ENCODE measurements at regions not wholly inside any gene's neighbourhood (a gene's known extent, or its start where the extent isn't known, plus 50 kb on each side); places are given as distances from the start of the nearest gene placed in this dataset.

DNA sequence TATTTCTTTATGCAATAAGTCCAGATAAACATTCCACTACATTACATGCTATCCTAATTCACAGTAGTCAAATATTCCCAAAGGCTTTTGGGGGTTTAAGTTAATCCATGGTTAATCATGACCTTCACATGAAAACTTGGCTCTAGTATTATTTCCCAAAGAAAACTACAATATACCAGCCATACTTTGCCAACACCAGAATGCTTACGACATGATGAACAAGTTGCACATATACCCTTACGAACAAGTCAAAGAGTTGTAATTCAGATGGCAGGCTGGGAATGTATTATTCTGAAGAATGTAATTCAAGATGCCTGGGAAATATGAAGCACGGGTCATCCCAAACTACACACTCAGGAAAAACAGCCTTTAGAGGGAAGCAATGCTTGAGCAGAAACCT, 499.6 kb downstream of the PPARGC1A start:
- no peak for DNase-seq

DNA sequence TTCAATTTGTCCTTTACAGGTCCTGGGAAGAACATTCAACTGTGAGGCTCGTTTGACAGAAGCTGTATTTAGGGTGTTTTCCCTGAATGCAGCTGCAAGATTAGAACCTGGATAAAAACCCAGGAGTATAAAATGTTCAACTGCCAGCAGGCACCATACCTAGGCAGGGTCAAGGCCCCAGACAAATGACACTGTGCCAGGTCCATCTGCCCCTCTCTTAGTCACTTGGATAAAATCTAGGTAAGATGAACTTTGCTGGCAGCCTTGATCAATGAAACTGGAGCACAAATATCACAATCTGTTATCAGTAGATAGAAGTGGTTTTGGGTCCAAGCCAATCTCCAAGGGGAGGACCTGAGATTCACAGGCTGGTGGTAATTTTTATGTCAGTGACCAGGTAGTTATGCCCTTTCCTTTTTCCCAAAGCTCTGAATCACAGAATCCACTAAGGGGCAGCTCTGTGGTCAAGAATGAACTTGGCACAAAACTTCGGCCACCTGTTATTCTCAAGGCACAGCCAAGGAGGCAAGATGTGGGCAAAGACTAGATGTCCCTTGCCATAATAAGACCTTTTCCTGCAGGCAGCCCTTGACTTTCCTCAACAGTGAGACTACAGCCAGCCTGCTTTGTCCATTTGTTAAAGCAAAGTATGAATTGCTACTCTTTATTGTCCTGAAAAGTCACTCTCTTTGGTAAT, 501.0 kb downstream of the PPARGC1A start:
- no peak for DNase-seq

DNA sequence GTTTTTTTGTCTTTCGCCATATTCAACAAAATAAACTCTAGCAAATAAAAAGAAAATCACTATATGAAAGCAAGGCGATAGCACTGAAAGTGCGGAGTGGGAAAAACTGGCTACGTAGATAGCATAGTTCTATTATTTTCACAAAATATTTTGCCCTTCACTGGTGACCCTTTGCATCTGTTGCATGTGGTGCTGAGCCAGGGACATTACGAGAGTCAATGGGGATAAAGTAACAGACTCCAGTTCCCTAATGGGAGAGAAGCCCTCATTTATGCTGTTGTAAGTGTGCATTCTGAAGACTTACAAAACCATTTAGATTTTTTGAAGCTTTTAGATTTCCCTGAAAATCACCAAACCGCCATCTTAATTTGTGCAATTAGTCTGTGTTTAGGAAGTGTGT, 501.6 kb downstream of the PPARGC1A start:
- no peak for DNase-seq

DNA sequence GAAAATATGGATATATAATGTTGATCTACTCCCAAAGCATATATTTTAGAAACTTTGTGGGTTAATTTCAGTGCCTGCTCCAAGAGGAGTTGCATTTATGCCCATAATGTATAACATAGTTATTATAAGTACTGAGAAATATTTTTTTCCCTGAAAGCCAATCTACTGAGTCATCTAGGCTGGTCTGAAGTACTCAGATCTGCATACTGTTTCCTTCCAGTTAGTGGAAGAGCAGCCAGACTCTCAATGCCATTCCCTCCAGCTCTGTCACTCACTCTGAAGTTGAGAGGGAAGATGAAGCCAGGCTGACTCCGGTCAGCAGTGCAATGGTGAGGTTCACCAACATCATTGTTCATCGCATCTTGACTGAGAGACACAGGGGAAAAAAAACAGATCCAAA, 505.1 kb downstream of the PPARGC1A start:
- DNase-seq = no peak

DNA sequence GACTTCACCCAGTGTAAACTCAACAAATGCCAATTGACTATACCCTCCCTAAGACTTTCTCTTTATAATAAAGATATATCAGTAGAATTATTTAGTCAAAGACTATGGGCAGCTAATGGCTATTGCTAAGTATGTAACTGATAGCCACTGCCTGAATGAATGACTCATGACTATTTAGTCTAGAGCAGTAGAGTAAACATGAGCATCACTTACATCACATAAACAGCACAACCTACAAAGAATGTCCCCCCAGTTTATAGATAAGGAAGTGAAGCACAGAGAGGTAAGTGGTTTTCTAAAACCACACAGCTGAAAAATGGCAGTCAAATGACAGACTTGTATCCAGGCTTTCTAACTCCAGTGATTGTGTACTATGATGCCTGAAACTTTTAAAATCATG, 507.0 kb downstream of the PPARGC1A start:
- no peak for DNase-seq

DNA sequence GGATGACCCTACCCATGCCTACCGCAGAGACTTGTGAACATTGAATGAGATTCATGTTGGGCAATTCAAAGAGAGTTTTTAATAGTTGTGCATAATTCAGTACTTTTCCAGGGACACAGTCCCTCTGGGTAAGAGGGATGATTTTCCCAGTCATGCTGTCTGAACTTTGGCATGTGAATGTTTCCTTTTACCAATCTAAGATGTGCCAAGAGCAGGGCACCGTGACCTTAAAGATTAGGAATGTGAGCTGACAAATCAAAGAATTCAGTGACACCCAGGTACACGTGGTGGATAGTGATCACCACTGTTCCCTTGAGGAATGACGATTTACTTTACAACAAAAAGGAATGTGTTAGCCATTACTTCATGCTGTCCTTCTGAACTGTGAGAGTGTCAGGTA, 515.6 kb downstream of the PPARGC1A start:
- no peak for DNase-seq

DNA sequence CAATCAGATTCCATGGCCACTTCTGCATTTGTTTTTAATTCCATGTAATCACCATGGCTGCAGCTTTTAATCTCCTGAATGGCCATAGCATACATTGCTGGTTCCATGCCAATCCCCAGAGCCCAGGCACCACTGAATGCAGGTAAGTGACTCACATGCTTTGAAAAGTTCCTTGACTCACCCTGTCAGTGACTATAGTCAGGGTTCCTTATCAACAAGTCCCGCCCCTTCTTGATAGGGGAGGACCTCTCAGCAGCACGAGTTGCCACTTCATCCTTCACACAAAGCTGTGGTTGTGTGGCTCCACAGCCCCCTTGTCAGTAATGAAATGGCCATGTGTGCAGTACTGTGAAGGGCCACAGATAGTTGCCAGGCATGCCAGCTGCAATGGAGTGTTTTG, 516.6 kb downstream of the PPARGC1A start:
- DNase-seq = no peak

DNA sequence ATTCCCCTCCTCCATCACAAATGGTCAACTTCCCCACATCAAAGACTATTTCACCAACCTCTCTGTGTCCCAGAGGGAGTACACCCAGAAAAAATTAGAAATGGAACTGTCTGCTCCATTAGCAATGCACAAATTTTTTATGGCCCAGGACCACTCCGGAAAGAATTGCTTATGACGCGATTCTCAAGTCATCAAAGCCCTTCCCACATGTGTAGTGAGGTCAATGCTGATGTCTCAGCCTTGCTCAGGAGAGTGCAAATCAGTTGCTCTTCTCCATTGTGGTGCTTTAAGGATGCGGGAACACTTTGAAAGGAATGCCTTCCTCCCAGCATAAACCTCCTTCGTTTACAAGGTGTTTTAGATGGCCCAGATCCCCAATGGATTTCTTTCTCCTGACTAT, 518.3 kb downstream of the PPARGC1A start:
- DNase-seq = no peak

DNA sequence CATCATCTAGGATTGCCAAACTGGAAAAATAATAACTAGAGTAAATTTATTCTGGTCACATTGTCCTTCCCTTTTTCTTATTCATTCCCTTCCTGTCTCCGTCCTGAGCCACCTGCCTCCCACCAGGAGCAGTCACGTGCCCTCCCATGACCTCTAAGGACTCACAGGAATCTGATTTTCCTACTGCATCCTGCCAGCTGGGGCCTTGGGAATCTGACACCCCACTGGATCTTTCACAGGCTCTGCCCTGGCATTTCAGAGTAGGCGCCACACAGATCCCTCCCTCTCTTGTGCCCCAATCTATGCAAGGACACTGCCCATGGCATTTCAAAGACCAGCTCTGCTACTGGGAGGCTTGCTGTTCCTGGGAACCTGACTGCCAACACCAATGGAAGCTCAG, 520.5 kb downstream of the PPARGC1A start:
- no peak for DNase-seq

DNA sequence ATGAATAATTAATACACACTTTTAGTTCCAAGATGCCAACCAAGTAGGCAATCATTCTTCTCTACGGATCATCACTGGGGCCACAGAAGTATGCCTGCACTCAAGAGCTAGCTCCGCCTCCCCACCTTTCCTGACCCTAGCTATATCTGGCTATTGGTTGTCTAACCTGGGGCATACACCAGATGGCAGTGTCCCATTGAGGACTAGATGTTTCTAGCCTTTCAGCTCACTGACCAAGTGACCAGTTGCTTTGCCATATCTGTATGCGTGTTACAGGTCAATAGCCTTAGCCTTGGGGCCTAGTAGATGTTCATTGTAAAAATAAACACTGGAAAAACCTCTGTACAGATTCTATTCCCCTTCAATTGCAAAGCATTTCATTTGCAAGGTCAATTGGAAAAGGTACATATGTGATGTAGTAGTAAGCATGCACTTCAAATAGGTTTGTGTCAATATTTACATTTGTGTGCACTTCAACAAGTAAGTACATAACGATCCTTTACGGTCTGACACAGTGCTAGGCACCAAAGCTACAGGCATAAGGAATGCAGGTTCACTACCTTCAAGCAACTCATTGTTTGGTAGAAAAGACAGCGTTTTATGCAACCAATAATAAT, 521.7 kb downstream of the PPARGC1A start:
- DNase-seq = peak in 1 of 2 donors; percentile 10

DNA sequence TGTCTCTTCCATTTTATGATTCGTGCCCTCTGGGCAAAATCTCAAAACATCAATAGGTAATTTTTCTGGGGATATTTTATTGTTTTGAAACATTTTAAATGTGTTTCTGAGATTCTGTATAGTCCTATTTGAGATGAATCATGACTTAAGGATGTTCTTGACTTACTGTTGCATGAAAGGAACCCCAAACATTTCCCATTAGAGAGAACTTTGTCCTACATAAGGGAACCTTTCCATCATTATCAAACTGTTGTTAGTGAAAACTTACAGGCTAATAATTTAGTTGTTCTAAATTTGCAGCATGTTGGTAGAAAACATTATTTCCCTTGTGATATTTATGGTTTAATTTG, 523.3 kb downstream of the PPARGC1A start:
- no peak for DNase-seq

DNA sequence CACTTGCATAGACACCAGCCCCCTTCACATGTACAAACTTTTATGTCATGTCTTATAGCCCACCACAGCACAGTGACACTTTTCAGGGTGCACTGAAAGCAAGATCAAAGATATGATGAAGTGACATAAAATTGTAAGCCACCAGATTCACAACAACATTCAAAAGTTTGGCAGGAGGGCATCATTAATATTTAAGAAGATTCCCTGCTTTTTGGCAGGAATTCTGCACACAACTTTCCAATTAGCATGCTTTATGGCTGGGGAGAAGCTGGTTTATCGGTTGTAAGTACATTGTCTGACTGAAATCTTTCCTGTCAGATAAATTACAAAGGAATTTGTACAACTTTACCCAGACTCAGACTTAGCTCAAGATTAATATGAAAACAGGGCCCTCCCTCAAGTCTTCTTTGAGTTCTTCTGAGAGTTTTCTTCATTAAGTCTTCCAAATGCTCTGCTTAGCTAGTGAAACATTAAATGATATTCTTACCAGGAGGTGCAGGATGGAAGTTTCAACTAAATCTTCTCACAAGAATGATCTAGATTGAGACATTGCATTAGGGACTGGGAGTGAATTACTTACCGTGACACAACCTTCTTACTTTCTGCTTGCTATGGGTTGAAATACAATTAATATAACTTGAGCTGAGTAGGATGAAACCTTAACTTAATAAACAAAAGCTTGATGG, 523.8 kb downstream of the PPARGC1A start:
- DNase-seq = no peak

DNA sequence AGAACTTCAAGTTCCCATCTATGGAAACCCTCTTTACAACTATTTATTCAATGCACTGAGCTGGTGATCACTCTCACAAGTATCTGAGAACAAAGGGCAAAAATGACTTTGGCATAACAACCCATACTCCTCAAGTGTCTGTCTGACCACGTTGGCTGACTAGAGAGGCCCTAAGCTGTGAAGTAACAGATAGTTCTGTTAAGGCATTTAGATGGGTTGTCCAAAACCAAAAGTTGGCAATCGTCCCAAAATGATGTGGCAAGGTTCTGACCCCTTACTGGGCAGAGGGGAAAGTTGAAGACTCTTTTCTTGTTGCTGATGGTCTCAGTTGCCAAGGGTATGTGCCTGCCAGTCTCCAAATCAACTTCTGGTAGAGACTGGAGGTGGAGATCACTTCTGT, 524.8 kb downstream of the PPARGC1A start:
- no peak for DNase-seq

DNA sequence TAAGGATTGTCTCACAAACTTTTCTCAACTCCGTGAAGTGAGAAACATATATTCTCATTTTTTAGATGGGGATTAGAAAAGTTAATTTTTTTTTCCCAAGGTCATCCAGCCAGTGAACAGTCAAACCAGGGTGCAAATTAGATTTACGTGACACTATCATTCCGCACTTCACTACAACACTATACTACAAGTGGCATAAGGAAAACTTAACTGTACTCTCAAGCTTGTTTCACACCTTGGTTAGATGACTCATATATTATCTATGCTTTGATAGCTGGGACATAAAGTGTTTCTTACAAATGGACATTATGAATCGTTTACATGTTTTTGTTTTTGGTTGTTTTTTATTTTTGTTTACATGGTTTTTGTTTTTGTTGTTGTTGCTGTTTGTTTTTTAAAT, 525.7 kb downstream of the PPARGC1A start:
- DNase-seq = no peak

DNA sequence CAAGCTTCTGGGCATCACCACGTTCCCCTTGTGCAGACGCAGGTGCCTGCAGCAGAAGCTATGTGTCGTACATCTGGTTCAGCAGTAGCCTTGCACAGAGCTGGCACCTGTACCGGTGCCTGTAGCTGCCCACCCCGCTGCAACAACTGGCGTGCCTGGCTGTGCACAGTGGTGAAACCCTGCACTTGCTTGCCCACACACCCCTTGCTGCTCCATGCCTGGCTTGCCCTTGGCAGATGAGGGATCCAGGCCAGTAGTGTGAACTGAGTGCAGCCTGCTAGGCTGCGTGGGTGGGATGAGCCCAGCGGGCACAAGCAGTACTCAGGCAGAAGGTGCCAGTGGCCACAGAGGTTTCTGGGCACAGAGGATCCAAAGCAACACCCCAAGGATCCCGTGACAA, 528.4 kb downstream of the PPARGC1A start:
- DNase-seq = no peak

DNA sequence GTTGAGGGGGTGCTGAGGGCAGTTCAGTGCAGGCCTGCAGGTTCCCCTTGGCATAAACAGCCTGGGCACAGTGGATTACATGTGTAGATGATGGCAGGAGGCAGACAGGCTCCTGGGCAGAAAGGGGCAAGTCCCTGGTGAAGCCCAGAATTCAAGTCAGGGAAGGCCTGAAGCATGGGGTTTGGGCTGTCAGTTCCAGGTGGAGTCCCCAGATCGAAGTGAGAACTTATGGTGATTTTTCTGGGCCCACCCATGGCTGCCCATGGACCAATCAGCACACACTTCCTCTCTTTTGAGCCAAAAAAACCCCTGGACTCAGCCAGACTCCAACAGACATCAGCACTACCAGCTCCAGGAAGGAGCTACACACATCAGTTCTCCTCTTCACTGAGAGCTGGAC, 529.1 kb downstream of the PPARGC1A start:
- DNase-seq = no peak

DNA sequence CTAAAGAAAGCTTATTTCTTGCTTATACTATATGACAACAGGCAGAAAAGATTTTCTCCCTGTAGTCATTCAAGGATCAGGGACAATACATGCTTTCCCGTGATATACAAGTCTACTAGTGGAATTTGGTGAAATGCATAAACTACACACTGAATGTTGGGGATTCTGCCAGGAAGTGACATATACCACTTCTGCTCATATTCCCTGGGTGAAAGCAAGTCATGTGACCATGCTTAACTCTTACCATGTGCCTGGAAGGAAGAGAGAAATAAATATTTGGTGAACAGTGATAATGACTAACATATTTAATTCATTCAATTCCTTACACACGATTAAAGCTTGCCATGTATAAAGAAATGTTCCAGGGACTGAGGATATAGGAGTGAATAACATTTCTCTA, 534.6 kb downstream of the PPARGC1A start:
- DNase-seq = no peak

DNA sequence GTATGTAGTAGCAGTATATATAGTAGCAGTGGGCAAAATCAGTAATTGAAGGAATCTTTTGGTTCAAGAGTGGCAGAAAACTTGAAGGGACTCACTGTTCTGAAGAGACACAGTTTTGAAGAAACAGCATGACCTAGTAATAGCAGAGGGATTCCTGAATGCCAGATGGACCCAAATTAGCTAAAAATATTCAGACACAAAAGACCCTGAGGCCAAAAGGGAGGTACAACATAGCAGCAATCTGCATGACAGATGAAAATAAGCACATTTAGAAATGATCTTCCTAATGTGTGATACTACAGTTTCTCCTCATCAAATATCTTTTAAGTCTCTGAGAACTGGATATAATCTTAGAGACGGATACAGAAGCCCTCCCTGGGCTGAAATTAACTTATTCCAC, 536.6 kb downstream of the PPARGC1A start:
- DNase-seq = no peak

DNA sequence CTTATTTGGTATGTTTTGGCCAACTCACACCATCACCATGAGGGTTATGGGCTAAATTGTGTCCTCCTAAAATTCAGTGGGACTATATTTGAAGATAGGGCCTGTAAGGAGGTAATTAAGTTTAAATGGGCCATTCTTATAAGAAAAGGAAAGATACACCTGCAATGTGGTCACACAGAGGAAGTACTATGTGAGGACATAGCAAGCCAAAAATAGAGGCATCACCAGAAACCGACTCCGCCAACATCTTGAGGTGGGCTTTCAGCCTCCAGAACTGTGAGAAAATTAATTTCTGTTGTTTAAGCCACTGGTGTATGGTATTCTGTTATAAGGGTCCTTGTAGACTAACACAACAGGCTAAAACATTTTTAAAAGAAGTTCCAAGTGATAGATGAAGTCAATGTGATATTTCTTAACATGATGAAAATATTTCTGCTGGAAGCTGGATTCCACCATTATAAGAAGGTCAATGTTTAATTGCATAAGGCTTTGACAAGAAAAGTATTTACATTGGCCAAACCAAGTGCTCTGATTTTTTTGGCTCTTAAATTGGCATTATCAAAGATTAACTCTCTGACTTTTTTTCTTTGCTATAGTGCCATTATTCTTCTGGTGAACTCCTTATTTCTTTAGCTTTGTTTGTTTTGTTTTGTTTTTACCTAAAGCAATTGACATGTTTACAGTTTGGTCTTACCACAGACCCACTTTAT, 540.9 kb downstream of the PPARGC1A start:
- no peak for DNase-seq

DNA sequence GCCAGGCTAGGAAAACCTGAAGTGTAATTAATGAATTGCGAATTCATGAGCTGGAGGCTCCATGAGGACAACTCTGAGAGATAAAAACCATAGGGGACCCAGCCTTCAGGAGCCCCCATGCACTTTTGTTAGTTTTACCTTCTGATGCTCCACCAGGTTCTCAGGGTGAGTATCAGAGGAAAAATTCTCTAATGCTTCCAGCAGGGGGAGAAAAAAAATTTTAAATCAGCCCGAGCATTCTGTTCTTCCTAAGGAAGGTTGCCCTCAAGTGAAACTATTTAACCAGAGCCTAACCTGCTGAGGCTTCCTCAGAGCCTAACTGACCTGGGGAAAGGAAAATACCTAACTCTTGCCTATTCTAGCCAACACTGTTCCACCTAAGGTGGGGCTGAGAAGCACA, 552.6 kb downstream of the PPARGC1A start:
- DNase-seq = no peak

DNA sequence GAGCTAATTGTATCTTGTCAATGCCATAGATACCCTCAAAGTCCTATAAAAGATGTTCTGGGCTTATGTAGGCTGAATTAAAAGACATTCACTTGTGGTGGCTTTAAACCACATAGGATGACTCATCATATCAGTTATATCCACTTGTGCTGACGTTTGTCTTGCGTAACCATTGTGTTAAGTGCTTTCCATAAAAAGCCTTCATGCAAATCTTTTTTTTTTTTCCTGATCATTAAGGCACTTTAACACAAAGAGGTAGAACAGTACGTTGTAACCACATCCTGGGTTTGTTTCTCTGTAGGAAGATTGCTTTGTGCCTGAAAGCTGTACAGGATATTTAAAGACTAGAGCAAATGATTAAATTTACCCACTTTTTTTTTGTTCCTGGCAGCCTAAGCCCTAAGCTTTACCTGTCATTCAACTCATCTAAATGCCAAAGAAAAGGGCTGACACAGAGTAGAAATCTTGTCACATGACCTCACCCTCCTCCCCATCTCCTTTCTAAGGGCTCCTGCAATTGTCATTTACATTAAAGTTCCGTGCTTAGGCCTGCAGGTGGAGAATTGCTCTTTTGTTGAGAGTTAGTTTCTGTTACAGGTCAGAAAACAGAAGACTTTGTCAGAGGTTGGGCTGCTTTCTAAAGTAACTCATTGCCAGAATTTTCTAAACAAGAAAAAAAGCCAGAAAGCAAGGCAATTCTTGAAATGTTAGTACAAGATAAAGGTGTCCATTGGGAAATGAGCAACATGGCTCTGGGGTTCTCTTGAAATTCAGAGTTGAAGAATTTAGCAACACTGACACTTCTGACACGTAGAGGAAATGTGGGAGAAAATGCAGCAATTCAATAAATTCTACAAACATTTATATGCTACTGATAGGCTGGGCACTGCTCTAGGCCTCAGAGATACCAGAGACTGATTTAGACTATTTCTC, 555.6 kb downstream of the PPARGC1A start:
- peak; percentile 85 to 88 for DNase-seq

DNA sequence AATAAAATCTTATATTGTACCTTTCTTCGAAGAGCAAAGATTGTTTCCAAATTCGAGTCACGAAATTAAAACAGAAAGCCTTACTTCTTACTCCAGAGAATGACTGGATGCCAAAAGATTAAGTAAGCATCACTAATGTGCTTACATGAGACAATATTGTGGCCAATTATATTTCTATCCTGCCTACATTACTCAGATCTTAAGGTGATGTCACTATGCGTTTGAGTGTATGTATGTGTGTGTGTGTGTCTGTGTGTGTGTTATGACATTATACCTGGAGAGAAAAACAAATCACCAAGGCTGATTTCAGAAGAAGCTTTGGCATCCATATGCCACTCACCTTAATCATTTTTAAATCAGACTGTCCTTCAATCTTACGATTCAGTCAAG, 556.3 kb downstream of the PPARGC1A start:
- DNase-seq = peak; percentile 11 to 30

DNA sequence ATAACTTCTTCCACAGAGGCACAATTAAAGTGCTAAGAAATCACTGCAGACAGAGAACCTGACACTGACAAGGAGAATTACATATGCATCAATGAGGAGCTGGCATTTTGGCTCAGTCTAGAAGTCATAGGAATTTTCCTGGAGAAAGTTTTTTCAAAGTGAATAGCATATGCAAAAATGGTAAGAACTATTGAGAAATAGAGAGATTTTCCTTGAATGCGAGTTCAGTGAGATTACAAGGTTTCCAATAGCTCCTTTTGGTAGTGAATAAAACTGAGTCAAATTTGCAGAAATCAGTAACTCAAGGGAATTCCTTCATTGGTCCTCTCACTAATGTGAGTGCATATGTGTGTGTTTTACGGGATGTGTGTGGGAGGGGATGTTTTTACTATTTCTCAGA, 557.5 kb downstream of the PPARGC1A start:
- DNase-seq = no peak
